ENCODE measurements at regions not wholly inside any gene's neighbourhood (a gene's known extent, or its start where the extent isn't known, plus 50 kb on each side); places are given as distances from the start of the nearest gene placed in this dataset.

DNA sequence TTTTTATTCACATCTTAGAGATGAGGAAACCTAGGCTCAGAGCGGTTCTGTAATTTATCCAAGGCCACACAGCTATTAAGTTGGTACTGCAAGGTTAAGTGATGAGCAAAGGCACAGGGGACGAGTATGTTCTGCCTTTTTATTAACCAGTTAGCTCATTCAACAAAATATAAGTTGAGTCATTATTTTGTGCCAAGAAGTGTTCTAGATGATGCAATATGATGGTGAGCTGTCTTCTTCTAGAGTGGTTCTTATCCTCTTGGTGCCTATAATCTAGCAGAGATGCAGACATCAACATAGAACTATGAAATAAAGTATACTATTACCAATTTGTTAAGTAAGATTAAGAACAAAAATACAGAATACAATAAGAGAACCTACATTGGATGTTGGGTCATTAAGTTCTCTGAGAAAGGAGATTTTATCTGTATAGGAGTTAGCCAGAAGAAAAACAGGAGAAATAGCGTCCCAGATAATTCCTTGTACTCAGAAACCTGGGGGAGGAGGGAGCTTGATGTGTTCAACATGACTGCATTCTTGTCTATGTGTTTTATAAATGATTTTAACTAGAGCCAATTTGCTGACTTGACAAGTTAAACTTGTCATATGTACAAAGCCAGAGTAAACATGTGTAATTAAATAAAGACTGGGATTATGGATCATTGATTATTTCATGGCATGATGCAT, 122.3 kb downstream of the TBXT start:
- TF ChIP-seq CTCF (IDR thresholded peaks at IDR 0.05; ENCODE audit: low read length, missing control alignments) = no peak
- DNase-seq (ENCODE audit: low read depth) = peak; percentile 24
- H3K4me3 ChIP-seq (replicated peaks; ENCODE audit: low read depth, low read length) = no peak overlapping the region

DNA sequence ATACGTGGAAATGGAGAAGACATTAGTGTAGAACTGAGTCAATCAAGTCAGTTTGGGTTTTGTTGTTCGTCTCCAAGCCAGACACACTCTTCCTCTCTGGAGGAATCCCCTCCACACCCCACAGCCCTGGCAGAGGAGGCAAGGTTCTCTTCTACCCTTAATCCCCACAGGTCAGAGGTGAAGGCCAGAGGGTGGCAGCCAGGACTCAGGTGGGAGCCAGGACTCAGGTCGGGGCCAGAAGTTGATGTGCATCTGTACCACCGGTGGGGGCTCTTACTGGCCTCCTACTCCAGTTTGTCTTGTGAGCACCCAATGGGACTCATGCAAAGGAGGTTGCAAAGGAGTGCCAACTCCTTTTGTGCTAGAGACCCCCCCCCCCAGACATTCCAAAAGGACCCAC, 126.4 kb downstream of the TBXT start:
- no peak for DNase-seq (ENCODE audit: low read depth)
- H3K4me3 ChIP-seq (replicated peaks; ENCODE audit: low read depth, low read length) = no peak overlapping the region
- no peak for TF ChIP-seq CTCF (IDR thresholded peaks at IDR 0.05; ENCODE audit: low read length, missing control alignments)

GRCh38 chr6:166040292-166040691, 127.4 kb downstream of the TBXT start:
- DNase-seq (ENCODE audit: low read depth) = no peak
- no peak for TF ChIP-seq CTCF (IDR thresholded peaks at IDR 0.05; ENCODE audit: low read length, missing control alignments)
- no peak overlapping the region for H3K4me3 ChIP-seq (replicated peaks; ENCODE audit: low read depth, low read length)

DNA sequence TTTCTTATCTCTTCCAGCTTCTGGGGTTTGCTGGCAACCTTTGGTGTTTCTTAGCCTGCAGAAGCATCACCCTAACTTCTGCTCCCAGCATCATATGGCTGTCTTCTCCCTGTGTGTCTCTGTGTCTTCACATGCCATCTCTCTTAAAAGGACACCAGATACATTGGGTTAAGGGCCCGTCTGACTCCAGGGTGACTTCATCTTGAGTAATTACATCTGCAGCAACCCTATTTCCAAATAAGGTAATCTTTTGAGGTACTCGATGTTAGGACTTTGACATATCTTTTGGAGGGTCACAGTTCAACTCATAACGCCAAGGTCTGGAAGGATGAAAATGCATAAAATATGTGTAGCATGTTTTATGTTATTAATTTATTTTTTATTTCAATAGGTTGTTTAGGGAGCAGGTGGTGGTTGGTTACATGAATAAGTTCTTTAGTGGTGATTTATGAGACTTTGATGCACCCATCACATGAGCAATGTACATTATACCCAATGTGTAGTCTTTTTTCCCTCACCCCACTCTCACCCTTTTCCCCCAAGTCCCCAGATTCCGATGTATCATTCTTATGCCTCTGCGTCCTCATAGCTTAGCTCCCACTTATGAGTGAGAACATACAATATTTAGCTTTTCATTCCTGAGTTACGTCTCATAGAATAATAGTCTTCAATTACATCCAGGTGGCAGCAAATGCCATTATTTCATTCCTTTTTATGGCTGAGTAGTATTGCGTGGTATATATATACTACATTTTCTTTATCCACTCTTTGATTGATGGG, 131.1 kb downstream of the TBXT start:
- DNase-seq (ENCODE audit: low read depth) = no peak
- TF ChIP-seq CTCF (IDR thresholded peaks at IDR 0.05; ENCODE audit: low read length, missing control alignments) = no peak
- no peak overlapping the region for H3K4me3 ChIP-seq (replicated peaks; ENCODE audit: low read depth, low read length)

- TF ChIP-seq CTCF (IDR thresholded peaks at IDR 0.05; ENCODE audit: low read length, missing control alignments) = peak; percentile 47
- H3K4me3 ChIP-seq (replicated peaks; ENCODE audit: low read depth, low read length) = no peak overlapping the region
- DNase-seq (ENCODE audit: low read depth) = peak; percentile 91
These were observed 135.1 kb downstream of the TBXT start for GRCh38 chr6:166032366-166033200.

GRCh38 chr6:166031275-166031674, 136.4 kb downstream of the TBXT start:
- TF ChIP-seq CTCF (IDR thresholded peaks at IDR 0.05; ENCODE audit: low read length, missing control alignments) = no peak
- no peak overlapping the region for H3K4me3 ChIP-seq (replicated peaks; ENCODE audit: low read depth, low read length)
- no peak for DNase-seq (ENCODE audit: low read depth)
